ENCODE measurements at regions not wholly inside any gene's neighbourhood (a gene's known extent, or its start where the extent isn't known, plus 50 kb on each side); places are given as distances from the start of the nearest gene placed in this dataset.

DNA sequence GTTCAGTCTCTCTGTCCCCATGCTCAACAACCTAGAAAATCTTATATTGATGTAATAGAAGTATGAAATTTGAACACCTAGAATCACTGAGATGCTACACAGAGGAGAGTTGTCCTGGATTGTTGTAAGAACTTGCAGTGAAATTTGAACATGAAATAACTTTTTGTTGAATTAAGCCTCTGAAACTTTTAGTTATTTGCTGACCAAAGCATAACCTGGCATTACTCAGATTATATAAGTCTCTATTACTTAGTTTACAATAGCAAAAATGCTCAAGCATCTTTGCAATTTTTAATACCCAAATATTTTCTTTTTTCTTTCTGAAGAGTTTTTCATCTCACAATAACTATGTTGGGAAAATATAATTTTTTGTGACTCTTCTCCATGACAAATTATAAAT, 630.7 kb upstream of the ACO1 start:
- no peak overlapping the region for H3K4me2 ChIP-seq (ENCODE audit: insufficient read depth in 1 of 2, low read depth in 2 of 2, low read length in 2 of 2)
- no peak for FAIRE-seq
- H3K23ac ChIP-seq (ENCODE audit: insufficient read length), result no peak overlapping the region
- H4K5ac ChIP-seq (ENCODE audit: insufficient read length, low read depth, low read length), result no peak overlapping the region
- no peak overlapping the region for H2BK5ac ChIP-seq (ENCODE audit: low read depth, low read length)
- no peak overlapping the region for H2AFZ ChIP-seq (ENCODE audit: low read length)
- H3K4me1 ChIP-seq (replicated peaks in 1 of 4; ENCODE audit: control insufficient read depth in 3 of 4, insufficient read depth in 4 of 4, low read length in 3 of 4), result no peaks in the 10 kb centered on the region
- H3K9me3 ChIP-seq (ENCODE audit: insufficient read depth in 2 of 2, low read depth in 1 of 2, low read length in 1 of 2), result no peaks in the 10 kb centered on the region
- no peak overlapping the region for H3K18ac ChIP-seq (ENCODE audit: extremely low read depth, low read length)
- no peaks in the 10 kb centered on the region for H3K79me2 ChIP-seq (ENCODE audit: control insufficient read depth in 1 of 2, insufficient read depth in 2 of 2, low read length in 2 of 2)
- H2BK120ac ChIP-seq (replicated peaks; ENCODE audit: low read depth, low read length), result no peak overlapping the region
- CTCF ChIA-PET (ENCODE audit: partially characterized antibody), result no interaction called here
- H3K79me1 ChIP-seq (ENCODE audit: low read depth, low read length), result no peaks in the 10 kb centered on the region
- H3K4ac ChIP-seq (replicated peaks; ENCODE audit: insufficient read length, low read depth, low read length), result no peak overlapping the region
- H3K27ac ChIP-seq (ENCODE audit: low read depth, low read length), result no peak overlapping the region
- H4K91ac ChIP-seq (replicated peaks; ENCODE audit: insufficient read length, low read length), result no peak overlapping the region
- TF ChIP-seq CTBP2 (IDR thresholded peaks at IDR 0.05; ENCODE audit: borderline replicate concordance, insufficient read depth, insufficient read length, low read length) (no peak), SIN3A (conservative IDR thresholded peaks at IDR 0.05 in 1 of 2, IDR thresholded peaks at IDR 0.05 in 1 of 2; ENCODE audit: low read depth in 1 of 2, low read length in 2 of 2) (no peak), POU5F1 (IDR thresholded peaks at IDR 0.05; ENCODE audit: low read depth, low read length) (no peak), MAFK (IDR thresholded peaks at IDR 0.05; ENCODE audit: low read depth, low read length) (no peak), TAF1 (IDR thresholded peaks at IDR 0.05; ENCODE audit: low read depth, low read length) (no peak), CEBPB (IDR thresholded peaks at IDR 0.05; ENCODE audit: low read depth, low read length) (no peak), RBBP5 (IDR thresholded peaks at IDR 0.05; ENCODE audit: borderline replicate concordance, low read depth, low read length) (no peak), GABPA (IDR thresholded peaks at IDR 0.05; ENCODE audit: borderline replicate concordance, insufficient read depth, low read length) (no peak), TBP (IDR thresholded peaks at IDR 0.05; ENCODE audit: low read depth, low read length) (no peak), PHF8 (conservative IDR thresholded peaks at IDR 0.05; ENCODE audit: low read depth, low read length) (no peak), NRF1 (IDR thresholded peaks at IDR 0.05; ENCODE audit: low read depth, low read length) (no peak)
- no peak overlapping the region for H2AK5ac ChIP-seq (ENCODE audit: low read depth, low read length)
- no peaks in the 10 kb centered on the region for H3K36me3 ChIP-seq (ENCODE audit: control insufficient read depth in 2 of 4, insufficient read depth in 4 of 4, low read length in 3 of 4)
- H2BK15ac ChIP-seq (ENCODE audit: low read length), result no peak overlapping the region
- no peak overlapping the region for H2BK12ac ChIP-seq (ENCODE audit: low read depth, low read length)
- H2BK20ac ChIP-seq (ENCODE audit: low read length), result no peak overlapping the region
- H3K23me2 ChIP-seq (ENCODE audit: low read depth, low read length), result no peaks in the 10 kb centered on the region
- no peak overlapping the region for H3K9ac ChIP-seq (replicated peaks in 1 of 4; ENCODE audit: extremely low read depth in 1 of 4, low read depth in 3 of 4, low read length in 3 of 4)
- H4K8ac ChIP-seq (ENCODE audit: extremely low read depth, insufficient read depth, low read length), result no peak overlapping the region
- H3K56ac ChIP-seq (replicated peaks; ENCODE audit: insufficient read length, low read depth, low read length), result no peak overlapping the region
- H4K20me1 ChIP-seq (replicated peaks in 1 of 2; ENCODE audit: control insufficient read depth in 1 of 2, insufficient read depth in 2 of 2, low read length in 2 of 2), result no peaks in the 10 kb centered on the region
- no peaks in the 10 kb centered on the region for H3K27me3 ChIP-seq (replicated peaks in 1 of 4; ENCODE audit: control insufficient read depth in 3 of 4, extremely low read depth in 1 of 4, insufficient read depth in 3 of 4, low read length in 3 of 4)
- no peak for DNase-seq (ENCODE audit: low read depth in 1 of 2, low spot score in 2 of 2)
- no peak overlapping the region for H3K14ac ChIP-seq (ENCODE audit: insufficient read length)
- POLR2A ChIA-PET (ENCODE audit: partially characterized antibody), result no interaction called here
- no peak overlapping the region for H3K4me3 ChIP-seq (ENCODE audit: extremely low read depth in 1 of 4, insufficient read depth in 2 of 4, low read depth in 3 of 4, low read length in 4 of 4)
